Left colon (tissue), 2 donors: ENCODE measurements at regions not wholly inside any gene's neighbourhood (a gene's known extent, or its start where the extent isn't known, plus 50 kb on each side); places are given as distances from the start of the nearest gene placed in this dataset.

ENCODE experiments used
- ATAC-seq: fragments of 200-7000 bp; cut with Tn5 transposase; one replicate; pipeline ENCODE4 v1.9.1; 2020; ENCODE audit warnings: mild to moderate bottlenecking, moderate library complexity
- DNase-seq, 2 donors: peaks; one replicate each; pipeline ENCODE4 v3.0.0-alpha.2; 2020
- intact Hi-C, 2 donors: fragments of 100-400 bp; cut with DNase I in 1 of 2; cut with micrococcal nuclease in 1 of 2; formaldehyde crosslinking; loops; one replicate each; pipeline versions ENCODE4 v1.11.2 to v1.14.0; 2022; cut with DNase I, micrococcal nuclease
- donor health status: DM: no; HTN: no; CAD: no.
- donor health status: DM: yes; HTN: yes; CAD: no.

- no peak for ATAC-seq
- intact Hi-C loops, result no loop called here
- no peak for DNase-seq
Measured at GRCh38 chr6:164469276-164469949, 840.0 kb downstream of the C6orf118 start.

- intact Hi-C loops, result no loop called here
- no peak for ATAC-seq
Measured at GRCh38 chr6:164455835-164456234, 853.6 kb downstream of the C6orf118 start.

GRCh38 chr6:164453835-164454234 lies 855.6 kb downstream of the C6orf118 start:
- intact Hi-C loops, result no loop called here
- no peak for ATAC-seq
- no peak for DNase-seq

More at GRCh38 chr6:164455835-164456234, 853.6 kb downstream of the C6orf118 start:
- DNase-seq, result no peak

- intact Hi-C loops, result no loop called here
- DNase-seq (no peak), ATAC-seq (no peak)
Measured at GRCh38 chr6:164442572-164442971, 866.8 kb downstream of the C6orf118 start.

- intact Hi-C loops, result no loop called here
- DNase-seq, result no peak
- ATAC-seq, result no peak
Measured at GRCh38 chr6:164439331-164439730, 870.1 kb downstream of the C6orf118 start.

GRCh38 chr6:164436976-164437375 lies 872.4 kb downstream of the C6orf118 start:
- intact Hi-C loops, result no loop called here
- ATAC-seq (no peak), DNase-seq (no peak)

GRCh38 chr6:164427728-164428402 lies 881.5 kb downstream of the C6orf118 start:
- intact Hi-C loops, result no loop called here
- no peak for DNase-seq
- ATAC-seq, result no peak

- intact Hi-C loops, result no loop called here
- ATAC-seq, result no peak
- DNase-seq, result no peak
Measured at GRCh38 chr6:164424489-164424888, 884.9 kb downstream of the C6orf118 start.

GRCh38 chr6:164419099-164419498 lies 890.3 kb downstream of the C6orf118 start:
- ATAC-seq (no peak), DNase-seq (no peak)
- intact Hi-C loops, result no loop called here

- ATAC-seq (no peak), DNase-seq (no peak)
- intact Hi-C loops, result no loop called here
Measured at GRCh38 chr6:164418262-164418588, 891.2 kb downstream of the C6orf118 start.

GRCh38 chr6:164417537-164418261 lies 891.7 kb downstream of the C6orf118 start:
- intact Hi-C loops, result no loop called here
- DNase-seq (no peak), ATAC-seq (no peak)

- intact Hi-C loops, result no loop called here
- DNase-seq, result no peak
- ATAC-seq, result no peak
Measured at GRCh38 chr6:164415832-164416563, 893.4 kb downstream of the C6orf118 start.

- intact Hi-C loops, result no loop called here
- ATAC-seq (no peak), DNase-seq (no peak)
Measured at GRCh38 chr6:164414695-164415094, 894.7 kb downstream of the C6orf118 start.

- intact Hi-C loops, result no loop called here
- no peak for ATAC-seq
- no peak for DNase-seq
Measured at GRCh38 chr6:164412566-164412965, 896.8 kb downstream of the C6orf118 start.

GRCh38 chr6:164410017-164410416 lies 899.4 kb downstream of the C6orf118 start:
- DNase-seq (no peak), ATAC-seq (no peak)
- intact Hi-C loops, result no loop called here

- DNase-seq (no peak), ATAC-seq (no peak)
- intact Hi-C loops, result no loop called here
Measured at GRCh38 chr6:164409309-164410009, 899.9 kb downstream of the C6orf118 start.

- ATAC-seq, result no peak
- intact Hi-C loops, result no loop called here
Measured at GRCh38 chr6:164408868-164409267, 900.5 kb downstream of the C6orf118 start.

GRCh38 chr6:164404812-164405488 lies 904.5 kb downstream of the C6orf118 start:
- intact Hi-C loops, result no loop called here
- ATAC-seq (no peak), DNase-seq (no peak)

More at GRCh38 chr6:164408868-164409267, 900.5 kb downstream of the C6orf118 start:
- DNase-seq, result no peak
